NT2/D1 (cell line): ENCODE measurements at regions not wholly inside any gene's neighbourhood (a gene's known extent, or its start where the extent isn't known, plus 50 kb on each side); places are given as distances from the start of the nearest gene placed in this dataset.

Experiments
- YY1 ChIP-seq: IDR thresholded peaks from 2 replicates; pipeline ENCODE4 v1.6.1; 2011; ENCODE audit not compliant: insufficient read length, insufficient read depth
- ZNF274 ChIP-seq: IDR thresholded peaks from 2 replicates; pipeline ENCODE4 v1.6.1; 2011; ENCODE audit warnings: mild to moderate bottlenecking, low read depth, low read length

DNA sequence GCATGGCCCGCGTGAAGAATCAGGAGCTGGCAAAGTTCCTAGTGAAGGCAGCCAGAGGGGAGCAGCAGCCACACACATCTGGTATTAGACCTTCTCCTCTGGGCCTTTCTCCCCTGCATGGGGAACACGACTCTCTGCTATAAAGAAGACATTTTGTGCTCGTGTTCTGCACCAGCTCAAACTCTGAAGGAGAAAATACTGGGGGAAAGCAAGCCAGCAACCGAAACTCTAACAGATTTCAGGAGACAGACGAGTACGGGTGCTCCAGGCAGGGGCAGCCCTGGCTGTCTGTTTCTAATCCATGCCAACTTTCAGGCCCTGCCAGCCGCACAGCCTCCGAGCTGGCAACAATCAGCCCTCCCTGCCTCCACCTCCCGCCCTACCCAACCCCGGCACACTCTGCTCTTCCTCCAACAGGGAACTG lies 296.3 kb downstream of the BRD1 start:
- TF ChIP-seq YY1 (no peak), ZNF274 (no peak)
